GM18520 (cell line): ENCODE measurements at regions not wholly inside any gene's neighbourhood (a gene's known extent, or its start where the extent isn't known, plus 50 kb on each side); places are given as distances from the start of the nearest gene placed in this dataset.
"Not testable (repeated sequence)": the region's sequence is repeated elsewhere in the genome, so short reads cannot be mapped to it uniquely, and the experiment has no call there.

Source experiments
- ATAC-seq: cut with Tn5 transposase; IDR thresholded peaks from one replicate; pipeline ENCODE4 v1.9.1; 2021; ENCODE audit not compliant: unreplicated experiment

DNA sequence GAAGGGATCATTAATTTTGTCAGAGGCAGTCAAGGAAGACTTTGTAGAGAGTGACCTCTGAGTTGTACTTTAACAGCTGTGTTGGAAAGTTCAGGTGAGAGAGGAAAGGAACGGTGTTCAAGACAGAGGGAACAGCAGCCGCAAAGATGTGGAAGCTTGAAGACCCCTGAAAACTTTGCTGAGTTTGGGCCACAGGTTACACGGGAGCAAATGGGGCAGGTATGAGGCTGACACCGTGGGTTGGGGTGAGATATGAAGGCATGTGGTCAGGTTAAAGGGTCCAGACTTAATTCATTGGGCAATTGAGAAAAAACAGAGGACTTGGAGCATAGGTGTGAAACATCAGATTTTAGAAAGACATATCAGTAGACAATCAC is 72.0 kb upstream of the SERP2 start:
- ATAC-seq: no peak

DNA sequence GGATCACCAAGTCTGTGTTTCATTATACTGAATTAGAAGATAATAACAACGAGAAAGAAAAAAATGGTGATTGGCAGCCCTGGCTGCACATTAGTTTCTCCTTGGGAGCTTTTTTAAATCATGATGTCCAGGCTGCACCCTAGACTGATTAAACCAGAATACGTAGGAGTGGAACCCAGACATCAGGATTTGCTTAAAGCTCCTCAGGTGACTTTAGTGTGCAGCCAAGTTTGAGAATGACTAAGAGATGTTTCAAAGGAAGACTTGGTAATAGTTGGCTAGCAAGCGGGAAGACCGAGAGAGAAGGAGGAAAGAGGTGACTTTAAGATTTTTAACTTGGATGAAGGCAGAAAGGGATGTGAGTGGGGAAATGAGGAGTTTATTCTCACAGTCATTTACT is 71.4 kb upstream of the SERP2 start:
- no peak for ATAC-seq

DNA sequence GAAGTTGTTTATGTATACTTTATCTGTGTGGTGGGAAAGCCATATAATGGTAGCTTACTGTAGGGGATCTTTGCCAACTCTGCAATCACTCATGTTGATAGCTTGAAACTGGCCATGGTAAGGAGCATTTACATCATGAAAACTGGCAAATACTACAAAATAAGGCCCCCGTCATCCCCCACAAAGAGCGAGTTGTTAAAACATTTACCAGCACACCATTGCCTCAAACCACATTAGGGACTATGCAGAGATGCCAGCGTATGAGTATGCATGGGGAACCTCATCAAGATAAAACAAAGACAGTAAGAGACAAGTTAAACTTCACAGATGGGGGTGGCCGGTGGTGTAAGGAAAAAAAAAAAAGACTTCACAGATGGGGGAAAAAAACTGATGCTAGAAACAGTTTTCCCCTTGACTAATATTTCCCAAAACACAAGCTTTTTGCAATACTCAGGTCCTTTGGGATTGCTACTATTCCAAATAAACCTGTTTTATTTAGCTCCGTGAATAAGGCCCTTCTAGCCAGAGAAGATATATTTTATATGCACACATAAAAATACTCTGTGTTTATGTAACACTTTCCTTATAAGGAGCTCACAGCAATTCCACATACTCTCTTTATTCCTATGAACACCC is 70.6 kb upstream of the SERP2 start:
- ATAC-seq: no peak

DNA sequence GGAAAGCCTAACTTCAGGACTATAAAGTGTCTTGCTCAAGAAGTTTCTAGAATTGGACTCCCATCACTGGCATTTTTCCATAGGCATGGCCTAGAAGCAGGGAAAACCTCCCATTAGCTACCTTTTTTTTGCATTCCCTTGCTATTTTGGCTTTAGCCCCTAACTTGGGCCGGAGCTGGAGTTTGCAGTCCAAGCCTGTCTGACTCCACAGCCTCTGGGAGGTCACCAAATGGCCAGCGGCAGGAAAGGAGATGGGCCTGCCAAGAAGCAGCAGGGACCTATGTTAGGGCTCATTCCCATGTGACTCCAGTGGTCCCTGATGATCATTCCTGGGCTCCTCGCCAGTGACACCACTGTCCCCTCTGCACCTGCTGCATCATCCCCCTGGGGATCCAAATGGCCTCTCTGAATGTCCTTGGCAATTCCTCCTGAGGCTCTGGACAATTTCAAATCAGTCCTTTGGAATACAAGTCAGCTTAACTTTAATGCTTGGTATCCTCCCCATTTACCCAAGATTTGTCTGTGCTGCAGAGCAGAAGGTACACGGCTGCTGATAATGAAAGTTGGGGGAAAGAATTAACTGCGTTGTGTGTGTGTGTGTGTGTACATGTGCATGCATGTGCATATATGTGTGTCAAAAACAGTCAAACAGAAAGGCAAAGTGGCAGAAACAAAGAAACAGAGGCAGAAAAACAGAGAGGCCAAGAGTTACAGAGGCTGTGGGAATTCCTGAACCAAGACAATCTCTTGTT is 69.8 kb upstream of the SERP2 start:
- no peak for ATAC-seq

DNA sequence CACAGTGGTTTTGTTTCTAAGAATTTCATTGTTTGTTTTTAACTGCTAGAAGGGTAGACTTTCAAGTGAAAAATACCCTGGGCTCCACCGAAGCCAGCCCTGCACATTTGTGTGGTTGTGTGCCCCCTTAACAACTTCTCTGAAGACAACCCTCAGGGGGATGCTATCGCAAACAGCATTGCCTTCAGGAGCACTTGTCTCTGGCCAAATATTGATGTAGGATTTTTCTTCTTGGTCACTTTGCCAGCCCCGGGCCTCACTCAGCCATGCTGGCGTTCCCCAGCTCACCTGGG is 69.2 kb upstream of the SERP2 start:
- no peak for ATAC-seq

DNA sequence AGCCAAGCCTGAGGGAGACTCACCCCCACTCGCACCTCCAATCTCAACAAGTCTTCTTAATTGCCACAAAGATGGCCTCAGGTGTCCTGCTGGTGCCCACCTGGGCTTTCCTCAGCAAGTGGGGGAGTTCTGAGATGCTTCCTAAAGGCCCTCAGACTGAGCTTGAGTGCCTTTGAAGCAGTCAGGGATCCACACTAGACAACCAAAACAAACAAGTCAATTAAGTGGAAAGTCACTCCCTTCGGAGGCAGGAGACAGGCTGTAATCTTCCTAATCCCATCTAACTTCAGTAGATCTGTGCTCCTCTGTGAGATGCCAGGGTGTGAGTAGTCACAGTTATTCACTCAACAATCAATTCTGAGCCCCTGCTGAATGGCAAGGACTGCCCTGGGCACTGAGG is 68.3 kb upstream of the SERP2 start:
- no peak for ATAC-seq

DNA sequence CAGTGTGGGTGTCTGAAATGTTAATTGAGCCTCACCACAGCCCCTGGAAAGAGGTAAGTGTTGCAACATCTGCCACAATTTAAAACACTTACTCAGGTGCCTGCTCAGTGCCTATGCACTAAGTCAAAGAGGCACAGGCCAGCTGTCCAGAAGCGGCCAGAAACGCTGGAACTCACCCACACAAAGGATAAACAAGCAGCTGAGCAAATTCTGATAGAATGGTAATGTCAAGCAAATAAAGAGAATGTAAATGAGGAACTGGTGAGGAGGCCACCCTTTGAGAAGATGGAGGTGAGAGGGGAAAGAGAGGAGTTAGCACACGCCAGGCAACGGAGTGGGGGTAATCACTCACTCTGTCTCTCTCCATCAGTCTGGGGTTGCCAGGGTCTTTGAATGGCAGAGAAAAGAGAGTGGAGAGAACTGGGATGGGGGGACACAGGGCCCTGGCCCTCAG is 67.7 kb upstream of the SERP2 start:
- ATAC-seq: no peak

DNA sequence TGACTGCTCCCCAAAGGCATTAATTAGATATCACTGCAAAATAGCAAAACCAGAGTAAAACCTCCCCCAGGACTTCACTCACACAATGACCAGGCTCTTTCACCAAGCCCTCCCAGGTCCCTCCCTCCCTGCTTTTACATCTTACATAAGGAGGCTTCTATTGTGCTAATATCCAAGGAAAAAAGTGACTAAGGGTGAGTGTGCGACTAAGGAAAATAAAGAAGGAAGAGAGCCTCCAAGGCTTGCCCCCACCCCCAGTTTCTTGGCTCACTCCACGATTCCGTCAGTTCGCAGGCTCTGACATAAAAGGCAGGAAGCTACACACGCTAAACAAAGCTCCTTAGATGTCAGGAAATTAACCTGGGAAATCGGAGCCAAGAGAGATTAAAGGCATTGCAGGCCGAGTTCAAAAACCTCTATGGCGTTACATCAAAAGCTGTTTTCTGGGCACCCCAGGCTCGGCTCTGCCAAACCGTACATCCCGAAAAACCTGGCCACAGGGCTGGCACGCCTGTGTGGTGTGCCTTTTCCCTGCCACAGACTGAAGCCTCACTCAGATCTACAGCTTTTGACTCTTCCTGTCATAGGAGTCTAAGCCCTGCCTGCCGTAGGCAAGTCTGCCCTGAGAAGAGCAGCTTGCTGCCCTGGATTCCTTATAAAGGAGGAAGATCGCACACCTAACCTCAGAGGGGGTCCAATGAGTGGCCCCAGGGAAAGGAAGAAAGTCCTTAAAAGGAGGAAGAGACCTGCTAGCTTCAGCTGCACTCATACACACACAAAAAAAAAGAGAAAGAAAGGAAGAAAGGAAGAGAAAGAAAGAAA is 67.0 kb upstream of the SERP2 start:
- ATAC-seq: no peak

DNA sequence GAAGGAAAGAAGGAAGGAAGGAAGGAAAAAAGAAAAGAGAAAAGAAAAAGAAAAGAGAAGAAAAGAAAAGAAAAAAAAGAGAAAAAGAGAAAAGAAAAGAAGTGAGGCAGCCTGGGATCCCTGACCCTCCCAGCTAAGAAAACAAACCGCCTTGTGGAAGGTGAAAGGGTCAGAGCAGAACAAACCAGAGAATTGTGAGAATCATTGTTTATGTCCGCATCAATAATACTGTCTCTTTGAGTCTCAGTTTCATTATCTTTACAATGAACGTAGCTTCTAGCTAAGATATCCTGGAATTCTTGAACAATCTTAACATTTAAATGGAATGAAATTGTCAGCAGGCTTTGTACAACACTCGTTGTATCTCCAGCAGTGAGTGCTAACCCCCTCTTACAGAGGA is 66.4 kb upstream of the SERP2 start:
- no peak for ATAC-seq

DNA sequence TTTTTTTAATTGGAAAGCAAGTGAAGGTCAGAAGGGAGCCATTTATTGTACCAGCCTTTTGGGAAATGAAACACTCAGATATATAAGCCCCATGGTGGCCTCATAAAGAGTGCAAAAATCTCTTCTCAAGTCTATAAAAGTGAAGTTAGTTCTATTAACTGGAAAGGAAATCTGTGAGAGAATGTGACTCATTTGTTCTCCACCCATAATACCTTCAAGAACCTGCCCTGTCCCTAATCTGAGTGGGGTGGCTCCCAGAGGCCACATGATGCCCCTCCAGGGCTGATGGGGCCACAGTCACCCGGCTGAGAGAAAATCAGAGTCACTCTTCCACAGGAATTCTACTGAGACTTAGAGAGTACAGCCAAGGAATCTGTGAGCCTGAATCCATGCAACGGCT is 65.8 kb upstream of the SERP2 start:
- no peak for ATAC-seq

DNA sequence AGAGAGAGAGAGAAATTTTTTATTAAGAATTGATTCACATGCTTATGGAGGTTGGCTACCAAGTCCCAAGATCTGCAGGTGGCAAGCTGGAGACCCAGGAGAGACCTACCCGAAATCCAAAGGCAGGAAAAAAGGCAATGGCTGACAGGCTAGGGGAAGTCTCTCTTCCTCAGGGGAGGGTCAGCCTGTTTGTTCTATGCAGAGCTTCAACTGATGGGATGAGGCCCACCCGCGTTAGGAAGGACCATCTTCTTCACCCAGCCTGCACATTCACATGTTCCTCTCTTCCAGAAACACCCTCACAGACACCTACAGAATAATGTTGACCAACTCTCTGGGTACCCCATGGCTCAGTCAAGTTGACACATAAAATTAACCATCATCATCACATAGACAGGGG is 65.3 kb upstream of the SERP2 start:
- ATAC-seq: no peak

DNA sequence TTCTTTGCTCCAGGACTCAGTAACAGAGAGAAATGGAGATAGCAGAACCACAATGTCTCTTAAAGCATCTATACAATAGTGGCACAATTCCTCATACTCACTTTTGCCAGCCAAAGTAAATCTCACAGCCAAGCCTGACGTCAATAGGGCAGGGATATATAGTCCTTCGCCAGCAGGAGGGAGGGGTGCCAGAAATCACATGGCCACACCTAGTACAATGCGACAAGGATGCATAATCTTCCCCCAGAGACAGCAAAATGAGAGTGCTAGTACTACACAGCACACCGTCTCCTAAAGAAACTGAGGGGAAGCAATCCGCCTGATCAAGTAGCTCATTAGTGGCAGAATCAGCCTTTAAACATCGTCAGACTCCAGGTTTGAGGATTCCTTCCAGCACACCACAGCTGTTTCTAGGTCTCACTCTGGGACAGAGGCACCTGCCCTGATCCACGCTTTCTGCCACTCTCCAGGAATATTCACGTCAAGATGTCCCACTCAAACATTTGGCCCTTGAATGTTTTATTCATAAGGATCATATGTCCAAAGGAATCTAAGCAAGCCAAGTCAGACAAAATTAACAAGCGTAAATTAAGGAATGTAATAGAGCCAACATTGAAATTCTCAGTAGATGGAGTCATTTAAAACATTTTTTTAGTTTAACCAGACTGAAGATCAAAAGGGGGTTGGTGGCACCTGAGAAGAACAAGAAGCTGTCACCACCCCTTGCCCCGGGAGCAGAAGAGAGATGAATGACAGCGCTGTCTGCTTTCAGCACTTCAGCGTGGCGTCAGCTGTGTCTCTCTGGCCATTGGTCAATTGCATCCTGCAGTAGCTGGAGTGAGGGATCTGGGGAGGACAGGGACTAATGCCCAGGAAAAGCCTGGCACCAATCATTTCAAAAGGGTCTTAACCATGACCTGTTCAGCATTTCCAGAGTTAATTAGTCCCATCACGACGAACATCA is 63.5 kb upstream of the SERP2 start:
- no peak for ATAC-seq

DNA sequence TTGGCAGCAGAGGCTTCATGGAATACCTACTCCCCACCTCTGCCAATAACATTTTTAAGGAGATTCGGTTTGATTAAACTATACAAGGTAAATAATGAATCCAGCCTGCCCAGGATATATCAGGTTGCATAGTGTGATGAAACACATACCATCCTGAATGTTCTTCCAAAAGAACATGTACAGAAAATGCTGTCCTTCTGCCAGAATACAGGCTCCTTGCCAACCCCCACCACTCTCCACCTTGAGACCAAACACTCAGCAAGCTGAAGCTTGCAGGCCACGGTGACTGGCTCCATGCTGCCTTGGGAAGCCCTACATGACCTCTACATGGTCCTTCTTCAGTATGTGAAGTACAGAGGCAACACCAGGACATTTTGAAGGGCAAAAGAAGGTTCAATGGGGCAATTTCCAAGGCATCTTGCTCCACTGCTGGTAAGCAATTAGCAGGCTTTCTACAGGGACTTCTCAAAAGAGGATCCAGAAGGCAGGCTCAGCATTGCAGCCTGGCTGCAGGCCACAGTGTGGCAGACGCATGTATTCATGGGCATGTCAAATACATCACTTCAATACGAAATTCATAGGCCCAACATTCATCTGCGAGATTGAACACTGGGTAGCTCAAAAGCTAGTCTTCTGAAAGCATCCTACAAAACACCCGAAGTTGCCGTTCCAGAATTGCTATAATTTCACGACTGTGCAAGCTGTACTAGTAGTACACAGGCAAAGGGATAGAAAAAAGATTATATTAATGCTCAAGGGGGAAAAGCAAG is 62.4 kb upstream of the SERP2 start:
- ATAC-seq: no peak

DNA sequence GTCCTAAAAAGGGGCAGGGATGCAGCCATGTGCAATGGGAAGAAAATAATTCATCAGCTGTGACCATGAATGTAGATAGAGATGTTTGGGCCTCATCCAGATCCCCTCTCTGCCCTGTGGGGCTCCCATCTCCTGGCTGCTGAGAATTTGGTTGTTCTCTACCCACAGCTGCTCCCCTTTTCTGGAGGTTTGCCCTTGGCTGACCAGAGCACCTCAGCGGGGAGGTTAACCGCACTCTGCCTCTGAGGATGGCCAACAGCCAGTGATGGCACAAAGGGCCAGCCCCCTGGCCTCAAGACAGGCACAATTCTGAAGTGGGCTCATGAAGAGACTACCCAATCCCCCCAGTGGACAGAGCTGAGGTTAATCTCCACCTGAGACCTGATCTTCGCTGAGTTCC is 61.5 kb upstream of the SERP2 start:
- no peak for ATAC-seq

DNA sequence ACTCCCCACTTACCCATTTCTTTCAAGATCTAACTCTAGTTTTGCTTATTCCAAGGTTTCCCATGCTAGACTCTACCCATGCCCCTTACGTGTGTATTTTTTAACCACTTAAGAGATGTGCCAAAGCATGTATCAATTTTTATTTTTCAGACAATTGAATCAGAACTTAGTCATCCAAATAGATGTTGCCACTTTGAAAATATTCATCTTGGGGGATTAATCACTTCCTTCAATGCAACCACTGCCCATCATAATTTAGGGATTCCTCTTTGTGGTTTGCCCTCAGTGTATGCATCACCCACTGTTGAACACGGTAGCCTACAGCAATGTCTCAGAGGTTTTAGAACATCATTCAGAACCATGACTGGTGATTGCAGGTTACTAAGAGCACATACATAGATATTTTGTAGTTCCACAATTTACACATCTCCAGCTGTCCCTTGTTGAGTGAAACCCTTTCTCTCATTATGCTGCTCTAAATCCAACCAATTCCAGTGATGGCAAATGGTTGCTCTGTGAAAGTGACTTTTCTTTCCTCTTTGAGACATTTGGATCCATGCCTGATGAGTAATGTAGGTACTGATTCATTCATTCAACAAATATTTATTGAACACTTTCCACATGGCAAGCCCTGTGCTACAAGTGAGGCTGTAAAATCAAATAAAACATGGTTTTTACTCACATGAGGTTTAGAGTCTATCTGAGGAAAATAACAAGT is 60.6 kb upstream of the SERP2 start:
- ATAC-seq: no peak

DNA sequence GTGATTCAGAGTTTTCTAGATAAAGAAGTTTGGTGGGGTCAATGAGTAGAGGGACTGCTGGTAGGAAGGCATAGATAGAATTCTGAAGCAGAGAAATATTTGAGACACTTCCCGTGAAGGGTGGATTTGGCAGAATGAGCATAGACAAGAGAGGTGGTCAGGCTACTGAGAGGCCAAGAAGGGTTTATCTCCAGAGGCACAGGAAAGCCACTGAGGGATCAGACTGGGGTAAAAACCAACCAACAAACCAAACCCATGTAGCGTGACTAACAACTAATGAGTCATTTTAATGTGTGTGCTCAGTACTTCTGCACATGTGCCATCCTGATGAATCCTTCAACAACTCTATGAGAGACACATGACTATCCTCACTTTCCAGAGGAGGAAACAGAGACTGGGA is 60.0 kb upstream of the SERP2 start:
- no peak for ATAC-seq

DNA sequence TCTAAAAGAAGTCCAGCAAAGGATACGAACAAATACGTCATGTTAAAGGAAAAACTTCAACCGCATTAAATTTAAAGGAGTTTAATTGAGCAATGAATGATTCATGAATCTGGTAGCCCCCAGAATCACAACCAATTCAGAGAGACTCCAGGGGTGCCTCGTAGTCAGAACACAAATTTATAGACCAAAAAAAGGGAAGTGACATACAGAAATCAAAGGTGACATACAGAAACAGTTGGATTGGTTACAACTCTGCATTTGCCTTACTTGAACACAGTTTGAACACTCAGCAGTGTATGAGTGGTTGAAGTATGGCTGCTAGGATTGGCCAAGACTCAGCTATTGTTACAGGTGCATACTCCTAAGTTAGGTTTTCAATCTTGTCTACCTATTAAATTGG is 59.5 kb upstream of the SERP2 start:
- ATAC-seq: not testable (repeated sequence)

DNA sequence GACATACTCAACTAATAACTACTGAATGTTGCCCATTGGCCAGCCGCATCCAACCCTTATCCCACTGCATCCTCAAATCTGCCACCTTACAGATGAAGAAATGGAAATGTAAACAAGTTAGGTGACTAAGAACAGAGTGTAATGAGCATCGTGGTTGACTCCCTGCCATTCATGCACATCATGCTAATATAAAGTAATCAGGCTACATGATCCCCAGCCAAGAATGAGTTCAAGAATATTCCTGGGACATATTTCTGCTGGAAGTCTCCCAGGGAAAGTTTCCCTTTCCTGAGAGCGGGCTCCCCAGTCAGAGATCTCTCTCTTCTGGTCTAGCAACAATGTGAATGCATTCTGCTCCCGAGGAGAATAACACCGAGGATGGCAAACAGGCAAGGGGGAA is 55.9 kb upstream of the SERP2 start:
- ATAC-seq: no peak

DNA sequence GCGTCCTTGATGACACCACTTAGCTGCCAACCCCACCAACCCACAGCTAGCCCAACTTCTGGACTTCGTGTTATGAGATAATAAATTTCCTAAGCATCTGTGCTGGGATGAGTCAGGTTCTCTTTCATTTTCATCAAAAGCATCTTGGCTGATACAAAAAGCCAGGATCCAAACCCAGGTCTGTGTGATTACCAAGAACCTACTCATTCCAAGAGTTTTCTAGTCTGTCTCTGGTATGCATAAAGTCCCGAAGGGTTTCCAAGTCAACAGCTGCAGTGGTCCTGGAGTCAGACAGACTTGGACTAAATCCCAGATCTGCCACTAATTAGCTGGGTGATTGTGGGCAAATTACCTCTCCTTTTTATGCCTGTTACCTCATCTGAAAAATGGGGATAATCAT is 55.5 kb upstream of the SERP2 start:
- no peak for ATAC-seq

DNA sequence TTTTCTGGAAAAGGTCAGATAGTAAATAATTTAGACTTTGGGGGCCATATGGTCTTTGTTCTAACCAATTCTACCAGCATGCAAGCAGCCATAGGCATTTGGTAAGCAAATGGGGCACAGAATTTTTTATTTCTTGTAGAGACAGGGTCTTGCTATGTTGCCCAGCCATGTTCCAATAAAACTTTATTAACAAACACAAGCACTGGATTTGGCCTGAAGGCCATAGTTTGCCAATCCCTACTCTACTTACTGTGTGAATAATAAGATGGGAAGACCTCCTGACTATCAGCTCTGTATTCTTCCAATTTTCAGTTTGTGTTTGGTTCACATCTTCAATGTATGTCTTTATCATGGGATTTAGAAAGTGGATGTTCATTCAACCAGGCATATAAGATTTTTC is 53.0 kb upstream of the SERP2 start:
- no peak for ATAC-seq
